ENCODE measurements at regions not wholly inside any gene's neighbourhood (a gene's known extent, or its start where the extent isn't known, plus 50 kb on each side); places are given as distances from the start of the nearest gene placed in this dataset.

DNA sequence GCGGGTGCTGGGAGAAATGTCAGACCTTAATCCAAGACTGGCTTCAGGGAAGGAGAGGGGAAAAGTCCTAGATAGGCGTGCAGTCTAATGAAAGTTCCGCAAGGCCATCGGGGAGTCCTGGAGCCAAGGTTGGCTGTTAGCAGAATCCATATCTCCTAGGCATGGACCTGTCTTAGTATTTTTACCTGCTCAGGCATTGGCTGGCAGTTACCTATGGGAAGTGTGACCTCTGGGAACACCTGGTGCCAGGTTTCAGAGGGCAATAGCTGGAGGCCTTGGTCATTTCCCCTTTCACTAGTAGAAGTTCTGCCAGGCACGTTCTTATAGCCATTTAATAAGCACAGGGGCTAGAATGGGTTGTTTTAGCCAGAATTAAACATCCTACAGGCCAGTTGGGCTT, 330.8 kb upstream of the SEMA6D start:
- POLR2A ChIA-PET, result interaction anchor here (0.5 kb wide), 1 partner anchor 159 kb away, joined by 5 read pairs; no protein-coding TSS in a partner anchor
- H3K4me1 ChIP-seq (ENCODE audit: control insufficient read depth, insufficient read depth, low read length), result no peaks in the 10 kb centered on the region
- no peaks in the 10 kb centered on the region for H3K36me3 ChIP-seq (ENCODE audit: control insufficient read depth, insufficient read depth, low read length)
- DNase-seq (ENCODE audit: low read depth, low spot score) (no peak), ATAC-seq (no peak)
- no peaks in the 10 kb centered on the region for H3K27me3 ChIP-seq (ENCODE audit: control insufficient read depth, insufficient read depth, low read length)
- in situ Hi-C loops (cut with HindIII; ENCODE audit: low pct_unique_long_range_greater_than_20kb, low sequenced_read_pairs), result no loop called here
- BruUV-seq (replicated peaks), result no TSS peak
- intact Hi-C loops (cut with micrococcal nuclease; ENCODE audit: unreplicated experiment), result no loop called here
- no peaks in the 10 kb centered on the region for H3K9me3 ChIP-seq (ENCODE audit: control insufficient read depth, insufficient read depth, low read depth, low read length)
- H3K4me3 ChIP-seq (ENCODE audit: low read depth in 2 of 2, low read length in 2 of 2), result no peak overlapping the region
- TF ChIP-seq POLR2AphosphoS5 (IDR thresholded peaks at IDR 0.05; ENCODE audit: low read depth, low read length) (no peak), SIN3A (IDR thresholded peaks at IDR 0.05; ENCODE audit: borderline replicate concordance, insufficient read depth, low read depth, low read length) (no peak), TCF7L2 (IDR thresholded peaks at IDR 0.05; ENCODE audit: low read depth, low read length) (no peak)
- TF ChIP-seq, protein P1, sequence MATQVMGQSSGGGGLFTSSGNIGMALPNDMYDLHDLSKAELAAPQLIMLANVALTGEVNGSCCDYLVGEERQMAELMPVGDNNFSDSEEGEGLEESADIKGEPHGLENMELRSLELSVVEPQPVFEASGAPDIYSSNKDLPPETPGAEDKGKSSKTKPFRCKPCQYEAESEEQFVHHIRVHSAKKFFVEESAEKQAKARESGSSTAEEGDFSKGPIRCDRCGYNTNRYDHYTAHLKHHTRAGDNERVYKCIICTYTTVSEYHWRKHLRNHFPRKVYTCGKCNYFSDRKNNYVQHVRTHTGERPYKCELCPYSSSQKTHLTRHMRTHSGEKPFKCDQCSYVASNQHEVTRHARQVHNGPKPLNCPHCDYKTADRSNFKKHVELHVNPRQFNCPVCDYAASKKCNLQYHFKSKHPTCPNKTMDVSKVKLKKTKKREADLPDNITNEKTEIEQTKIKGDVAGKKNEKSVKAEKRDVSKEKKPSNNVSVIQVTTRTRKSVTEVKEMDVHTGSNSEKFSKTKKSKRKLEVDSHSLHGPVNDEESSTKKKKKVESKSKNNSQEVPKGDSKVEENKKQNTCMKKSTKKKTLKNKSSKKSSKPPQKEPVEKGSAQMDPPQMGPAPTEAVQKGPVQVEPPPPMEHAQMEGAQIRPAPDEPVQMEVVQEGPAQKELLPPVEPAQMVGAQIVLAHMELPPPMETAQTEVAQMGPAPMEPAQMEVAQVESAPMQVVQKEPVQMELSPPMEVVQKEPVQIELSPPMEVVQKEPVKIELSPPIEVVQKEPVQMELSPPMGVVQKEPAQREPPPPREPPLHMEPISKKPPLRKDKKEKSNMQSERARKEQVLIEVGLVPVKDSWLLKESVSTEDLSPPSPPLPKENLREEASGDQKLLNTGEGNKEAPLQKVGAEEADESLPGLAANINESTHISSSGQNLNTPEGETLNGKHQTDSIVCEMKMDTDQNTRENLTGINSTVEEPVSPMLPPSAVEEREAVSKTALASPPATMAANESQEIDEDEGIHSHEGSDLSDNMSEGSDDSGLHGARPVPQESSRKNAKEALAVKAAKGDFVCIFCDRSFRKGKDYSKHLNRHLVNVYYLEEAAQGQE (IDR thresholded peaks at IDR 0.05; ENCODE audit: insufficient read depth in 1 of 2, low read depth in 2 of 2, low read length in 1 of 2), result no peak
- TF ChIP-seq, protein P2, sequence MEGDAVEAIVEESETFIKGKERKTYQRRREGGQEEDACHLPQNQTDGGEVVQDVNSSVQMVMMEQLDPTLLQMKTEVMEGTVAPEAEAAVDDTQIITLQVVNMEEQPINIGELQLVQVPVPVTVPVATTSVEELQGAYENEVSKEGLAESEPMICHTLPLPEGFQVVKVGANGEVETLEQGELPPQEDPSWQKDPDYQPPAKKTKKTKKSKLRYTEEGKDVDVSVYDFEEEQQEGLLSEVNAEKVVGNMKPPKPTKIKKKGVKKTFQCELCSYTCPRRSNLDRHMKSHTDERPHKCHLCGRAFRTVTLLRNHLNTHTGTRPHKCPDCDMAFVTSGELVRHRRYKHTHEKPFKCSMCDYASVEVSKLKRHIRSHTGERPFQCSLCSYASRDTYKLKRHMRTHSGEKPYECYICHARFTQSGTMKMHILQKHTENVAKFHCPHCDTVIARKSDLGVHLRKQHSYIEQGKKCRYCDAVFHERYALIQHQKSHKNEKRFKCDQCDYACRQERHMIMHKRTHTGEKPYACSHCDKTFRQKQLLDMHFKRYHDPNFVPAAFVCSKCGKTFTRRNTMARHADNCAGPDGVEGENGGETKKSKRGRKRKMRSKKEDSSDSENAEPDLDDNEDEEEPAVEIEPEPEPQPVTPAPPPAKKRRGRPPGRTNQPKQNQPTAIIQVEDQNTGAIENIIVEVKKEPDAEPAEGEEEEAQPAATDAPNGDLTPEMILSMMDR (IDR thresholded peaks at IDR 0.05), result no peak
- CTCF ChIA-PET, result no interaction called here
- no peak overlapping the region for H3K27ac ChIP-seq (ENCODE audit: low read length)

DNA sequence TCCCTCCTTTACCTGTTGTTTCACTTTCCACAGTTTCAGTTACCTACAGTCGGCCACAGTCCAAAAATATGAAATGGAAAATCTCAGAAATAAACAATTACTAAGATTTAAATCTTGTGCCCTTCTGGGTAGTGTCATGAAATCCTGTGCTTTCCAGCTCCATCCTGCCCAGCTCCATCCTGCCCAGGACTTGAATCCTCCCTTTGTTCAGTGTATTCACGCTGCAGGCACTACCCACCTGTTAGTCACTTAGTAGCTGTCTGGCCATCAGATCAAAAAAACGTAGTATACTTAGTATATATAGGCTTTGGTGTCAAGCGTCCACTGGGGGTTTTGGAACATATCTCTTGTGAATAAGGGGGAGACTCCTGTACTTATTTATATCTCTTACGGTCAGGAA, 329.0 kb upstream of the SEMA6D start:
- in situ Hi-C loops (cut with HindIII; ENCODE audit: low pct_unique_long_range_greater_than_20kb, low sequenced_read_pairs), result no loop called here
- Histone ChIP-seq H3K9me3 (ENCODE audit: control insufficient read depth, insufficient read depth, low read depth, low read length) (no peaks in the 10 kb centered on the region), H3K36me3 (ENCODE audit: control insufficient read depth, insufficient read depth, low read length) (no peaks in the 10 kb centered on the region), H3K27ac (ENCODE audit: low read length) (no peak overlapping the region), H3K4me3 (ENCODE audit: low read depth in 2 of 2, low read length in 2 of 2) (no peak overlapping the region), H3K27me3 (ENCODE audit: control insufficient read depth, insufficient read depth, low read length) (no peaks in the 10 kb centered on the region), H3K4me1 (ENCODE audit: control insufficient read depth, insufficient read depth, low read length) (no peaks in the 10 kb centered on the region)
- POLR2A ChIA-PET, result no interaction called here
- no peak for ATAC-seq
- TF ChIP-seq SIN3A (IDR thresholded peaks at IDR 0.05; ENCODE audit: borderline replicate concordance, insufficient read depth, low read depth, low read length) (no peak), POLR2AphosphoS5 (IDR thresholded peaks at IDR 0.05; ENCODE audit: low read depth, low read length) (no peak), TCF7L2 (IDR thresholded peaks at IDR 0.05; ENCODE audit: low read depth, low read length) (no peak)
- TF ChIP-seq, protein P2 (IDR thresholded peaks at IDR 0.05), result no peak
- TF ChIP-seq, protein P1 (IDR thresholded peaks at IDR 0.05; ENCODE audit: insufficient read depth in 1 of 2, low read depth in 2 of 2, low read length in 1 of 2), result no peak
- BruUV-seq (replicated peaks), result no TSS peak
- no peak for DNase-seq (ENCODE audit: low read depth, low spot score)
- intact Hi-C loops (cut with micrococcal nuclease; ENCODE audit: unreplicated experiment), result no loop called here
- CTCF ChIA-PET, result no interaction called here
